ENCODE measurements at regions not wholly inside any gene's neighbourhood (a gene's known extent, or its start where the extent isn't known, plus 50 kb on each side); places are given as distances from the start of the nearest gene placed in this dataset.
A peak's percentile ranks its signal among the peaks of the same experiment; 100 is the strongest.

- Histone ChIP-seq H3K79me2 (ENCODE audit: insufficient read depth, low read length) (no peaks in the 10 kb centered on the region), H3K9me2 (ENCODE audit: insufficient read depth) (no peaks in the 10 kb centered on the region), H3K4me3 (replicated peaks in 1 of 2; ENCODE audit: low read depth in 1 of 2, low read length in 2 of 2) (no peak overlapping the region), H3K4me1 (ENCODE audit: control insufficient read depth in 1 of 2, insufficient read depth in 2 of 2, low read length in 2 of 2) (no peaks in the 10 kb centered on the region), H3K9ac (ENCODE audit: low read length) (no peak overlapping the region), H3K36me3 (ENCODE audit: control insufficient read depth in 1 of 2, insufficient read depth in 2 of 2, low read length in 2 of 2) (no peaks in the 10 kb centered on the region), H3K9me3 (ENCODE audit: control insufficient read depth in 1 of 2, insufficient read depth in 1 of 2, low read depth in 1 of 2, low read length in 2 of 2) (no peaks in the 10 kb centered on the region), H3K27me3 (ENCODE audit: insufficient read depth, low read length) (no peaks in the 10 kb centered on the region), H4K20me1 (ENCODE audit: insufficient read depth) (no peaks in the 10 kb centered on the region), H2AFZ (ENCODE audit: low read depth, low read length, poor library complexity, severe bottlenecking) (no peak overlapping the region), H3K4me2 (ENCODE audit: low read length) (0 out of 2 replicates have a peak overlapping the region, but pooled peaks have one; percentile 39), H3K27ac (ENCODE audit: low read depth, low read length) (no peak overlapping the region)
- CTCF ChIA-PET = no interaction called here
- TSS peak; percentile 39 for BruUV-seq (replicated peaks)
- ATAC-seq (no peak), DNase-seq (ENCODE audit: low read depth, low spot score) (no peak)
- intact Hi-C loops (cut with micrococcal nuclease) = no loop called here
- TF ChIP-seq EZH2 (IDR thresholded peaks at IDR 0.05) (no peak), EGR1 (IDR thresholded peaks at IDR 0.05; ENCODE audit: low read depth) (no peak), SRF (IDR thresholded peaks at IDR 0.05; ENCODE audit: low read depth) (no peak), POLR2AphosphoS5 (IDR thresholded peaks at IDR 0.05; ENCODE audit: low read depth, low read length) (no peak), MAX (IDR thresholded peaks at IDR 0.05) (no peak), ZNF274 (IDR thresholded peaks at IDR 0.05; ENCODE audit: low read depth, low read length) (no peak)
- POLR2A ChIA-PET = no interaction called here
- RAD21 ChIA-PET (ENCODE audit: low non-redundant PET in 1 of 2, low total read pairs in 2 of 2, uncharacterized antibody in 2 of 2, unreplicated experiment in 2 of 2) = no interaction called here
These were observed 103.2 kb upstream of the PRICKLE1 start for GRCh38 chr12:42692749-42693148.

GRCh38 chr12:42691991-42692557 lies 102.5 kb upstream of the PRICKLE1 start:
- TF ChIP-seq CEBPB (IDR thresholded peaks at IDR 0.05; ENCODE audit: low read depth) (no peak), POLR2A (IDR thresholded peaks at IDR 0.05; ENCODE audit: borderline replicate concordance, extremely low read depth, insufficient read depth, insufficient read length) (no peak), SP1 (IDR thresholded peaks at IDR 0.05; ENCODE audit: low read depth) (no peak), MAX (IDR thresholded peaks at IDR 0.05) (no peak), POLR2AphosphoS5 (IDR thresholded peaks at IDR 0.05; ENCODE audit: low read depth, low read length) (no peak), EZH2 (IDR thresholded peaks at IDR 0.05) (no peak), TCF7L2 (IDR thresholded peaks at IDR 0.05; ENCODE audit: borderline replicate concordance, extremely low read depth, insufficient read depth, insufficient read length) (no peak), YY1 (IDR thresholded peaks at IDR 0.05; ENCODE audit: extremely low read depth, insufficient replicate concordance, low read depth, low read length) (no peak), SRF (IDR thresholded peaks at IDR 0.05; ENCODE audit: low read depth) (no peak), SIN3A (IDR thresholded peaks at IDR 0.05; ENCODE audit: low read depth) (no peak), ZNF274 (IDR thresholded peaks at IDR 0.05; ENCODE audit: low read depth, low read length) (no peak), ZFX (IDR thresholded peaks at IDR 0.05) (no peak), CBX3 (IDR thresholded peaks at IDR 0.05; ENCODE audit: low read depth) (no peak), JUND (IDR thresholded peaks at IDR 0.05) (no peak), FOSL1 (IDR thresholded peaks at IDR 0.05; ENCODE audit: low read depth) (no peak)
- Histone ChIP-seq H3K9me3 (ENCODE audit: control insufficient read depth in 1 of 2, insufficient read depth in 1 of 2, low read depth in 1 of 2, low read length in 2 of 2) (no peaks in the 10 kb centered on the region), H3K9ac (ENCODE audit: low read length) (no peak overlapping the region), H3K36me3 (ENCODE audit: control insufficient read depth in 1 of 2, insufficient read depth in 2 of 2, low read length in 2 of 2) (no peaks in the 10 kb centered on the region), H4K20me1 (ENCODE audit: insufficient read depth) (no peaks in the 10 kb centered on the region), H3K27me3 (ENCODE audit: insufficient read depth, low read length) (no peaks in the 10 kb centered on the region), H2AFZ (ENCODE audit: low read depth, low read length, poor library complexity, severe bottlenecking) (no peak overlapping the region), H3K27ac (ENCODE audit: low read depth, low read length) (no peak overlapping the region), H3K4me1 (ENCODE audit: control insufficient read depth in 1 of 2, insufficient read depth in 2 of 2, low read length in 2 of 2) (no peaks in the 10 kb centered on the region), H3K4me3 (replicated peaks in 1 of 2; ENCODE audit: low read depth in 1 of 2, low read length in 2 of 2) (peak overlapping the region; percentile 22 to 33; a peak in 3 of 4 replicates), H3K79me2 (ENCODE audit: insufficient read depth, low read length) (no peaks in the 10 kb centered on the region), H3K9me2 (ENCODE audit: insufficient read depth) (no peaks in the 10 kb centered on the region), H3K4me2 (ENCODE audit: low read length) (peak overlapping the region; percentile 39)
- ATAC-seq (peak; percentile 63), DNase-seq (ENCODE audit: low read depth, low spot score) (no peak)
- ChIA-PET CTCF (no interaction called here), RAD21 (ENCODE audit: low non-redundant PET in 1 of 2, low total read pairs in 2 of 2, uncharacterized antibody in 2 of 2, unreplicated experiment in 2 of 2) (no interaction called here), POLR2A (no interaction called here)
- BruUV-seq (replicated peaks) = no TSS peak
- intact Hi-C loops (cut with micrococcal nuclease) = no loop called here
